ENCODE measurements at regions not wholly inside any gene's neighbourhood (a gene's known extent, or its start where the extent isn't known, plus 50 kb on each side); places are given as distances from the start of the nearest gene placed in this dataset.

- H3K36me3 Mint-ChIP-seq (ENCODE audit: low read depth): no peaks in the 10 kb centered on the region
- no peak for TF ChIP-seq CTCF (IDR thresholded peaks at IDR 0.05)
These were observed 169.2 kb upstream of the LYSMD4 start for GRCh38 chr15:99902248-99902928.

GRCh38 chr15:99895956-99896311 is 162.7 kb upstream of the LYSMD4 start:
- no peaks in the 10 kb centered on the region for H3K27me3 Mint-ChIP-seq (ENCODE audit: low read depth)
- H3K27ac Mint-ChIP-seq (ENCODE audit: unreplicated experiment): no peak overlapping the region
- no peak overlapping the region for H3K4me3 Mint-ChIP-seq (ENCODE audit: unreplicated experiment)
- H3K36me3 Mint-ChIP-seq (ENCODE audit: low read depth): peaks cover 6% of the 10 kb centered on the region
- DNase-seq (ENCODE audit: low spot score): no peak
- TF ChIP-seq CTCF (IDR thresholded peaks at IDR 0.05): no peak
- H3K9me3 Mint-ChIP-seq (ENCODE audit: low read depth): peaks cover 8% of the 10 kb centered on the region
- no peaks in the 10 kb centered on the region for H3K4me1 Mint-ChIP-seq (ENCODE audit: low read depth)

More at GRCh38 chr15:99902248-99902928, 169.2 kb upstream of the LYSMD4 start:
- H3K27ac Mint-ChIP-seq (ENCODE audit: unreplicated experiment): no peak overlapping the region
- no peak for DNase-seq (ENCODE audit: low spot score)
- H3K27me3 Mint-ChIP-seq (ENCODE audit: low read depth): no peaks in the 10 kb centered on the region
- H3K4me3 Mint-ChIP-seq (ENCODE audit: unreplicated experiment): no peak overlapping the region
- H3K4me1 Mint-ChIP-seq (ENCODE audit: low read depth): no peaks in the 10 kb centered on the region
- peaks cover 8% of the 10 kb centered on the region for H3K9me3 Mint-ChIP-seq (ENCODE audit: low read depth)

GRCh38 chr15:99895189-99895955 is 162.1 kb upstream of the LYSMD4 start:
- peaks cover 6% of the 10 kb centered on the region for H3K36me3 Mint-ChIP-seq (ENCODE audit: low read depth)
- no peaks in the 10 kb centered on the region for H3K4me1 Mint-ChIP-seq (ENCODE audit: low read depth)
- TF ChIP-seq CTCF (IDR thresholded peaks at IDR 0.05): no peak
- H3K27me3 Mint-ChIP-seq (ENCODE audit: low read depth): no peaks in the 10 kb centered on the region
- no peak for DNase-seq (ENCODE audit: low spot score)
- no peak overlapping the region for H3K27ac Mint-ChIP-seq (ENCODE audit: unreplicated experiment)
- H3K4me3 Mint-ChIP-seq (ENCODE audit: unreplicated experiment): no peak overlapping the region
- H3K9me3 Mint-ChIP-seq (ENCODE audit: low read depth): peaks cover 8% of the 10 kb centered on the region

- TF ChIP-seq CTCF (IDR thresholded peaks at IDR 0.05): no peak
- Mint-ChIP-seq H3K27me3 (ENCODE audit: low read depth) (no peaks in the 10 kb centered on the region), H3K27ac (ENCODE audit: unreplicated experiment) (no peak overlapping the region), H3K4me1 (ENCODE audit: low read depth) (peaks cover 5% of the 10 kb centered on the region), H3K9me3 (ENCODE audit: low read depth) (peaks cover 10% of the 10 kb centered on the region), H3K36me3 (ENCODE audit: low read depth) (peaks cover 20% of the 10 kb centered on the region), H3K4me3 (ENCODE audit: unreplicated experiment) (no peak overlapping the region)
- no peak for DNase-seq (ENCODE audit: low spot score)
These were observed 145.6 kb upstream of the LYSMD4 start for GRCh38 chr15:99878835-99879234.

GRCh38 chr15:99873451-99873850 is 140.2 kb upstream of the LYSMD4 start:
- no peak for DNase-seq (ENCODE audit: low spot score)
- no peaks in the 10 kb centered on the region for H3K27me3 Mint-ChIP-seq (ENCODE audit: low read depth)
- peaks cover 5% of the 10 kb centered on the region for H3K4me1 Mint-ChIP-seq (ENCODE audit: low read depth)
- no peaks in the 10 kb centered on the region for H3K9me3 Mint-ChIP-seq (ENCODE audit: low read depth)
- no peak for TF ChIP-seq CTCF (IDR thresholded peaks at IDR 0.05)
- H3K4me3 Mint-ChIP-seq (ENCODE audit: unreplicated experiment): no peak overlapping the region
- no peaks in the 10 kb centered on the region for H3K36me3 Mint-ChIP-seq (ENCODE audit: low read depth)
- H3K27ac Mint-ChIP-seq (ENCODE audit: unreplicated experiment): no peak overlapping the region
